ENCODE measurements at regions not wholly inside any gene's neighbourhood (a gene's known extent, or its start where the extent isn't known, plus 50 kb on each side); places are given as distances from the start of the nearest gene placed in this dataset.

GRCh38 chr12:91574975-91575374 is 392.4 kb upstream of the DCN start:
- H3K4me1 ChIP-seq (ENCODE audit: insufficient read depth, low read length, poor library complexity, severe bottlenecking): no peaks in the 10 kb centered on the region
- no peaks in the 10 kb centered on the region for H3K9me2 ChIP-seq (ENCODE audit: insufficient read depth, low read length)
- intact Hi-C loops (cut with micrococcal nuclease; ENCODE audit: unreplicated experiment): no loop called here
- ChIA-PET CTCF (ENCODE audit: unreplicated experiment) (no interaction called here), POLR2A (no interaction called here)
- no peaks in the 10 kb centered on the region for H3K79me2 ChIP-seq (ENCODE audit: insufficient read depth, low read depth, low read length)
- no peak overlapping the region for H3K4me2 ChIP-seq (ENCODE audit: low read length)
- TF ChIP-seq CTCF (conservative IDR thresholded peaks at IDR 0.05; ENCODE audit: low read length): no peak
- no peak for TF ChIP-seq EZH2phosphoT487 (IDR thresholded peaks at IDR 0.05; ENCODE audit: borderline replicate concordance, low read depth, low read length)
- H3K27ac ChIP-seq (ENCODE audit: low read depth, low read length, poor library complexity, severe bottlenecking): no peak overlapping the region
- no peaks in the 10 kb centered on the region for H3K9me3 ChIP-seq (ENCODE audit: low read length)
- H3K4me3 ChIP-seq (ENCODE audit: low read depth, low read length, poor library complexity, severe bottlenecking): no peak overlapping the region
- no peak overlapping the region for H2AFZ ChIP-seq (ENCODE audit: low read length)
- no peaks in the 10 kb centered on the region for H3K36me3 ChIP-seq (ENCODE audit: insufficient read depth, low read length)
- H4K20me1 ChIP-seq (ENCODE audit: insufficient read depth, low read length): no peaks in the 10 kb centered on the region
- BruUV-seq (replicated peaks): no TSS peak
- DNase-seq (ENCODE audit: low spot score): no peak

GRCh38 chr12:91574391-91574790 is 391.8 kb upstream of the DCN start:
- Histone ChIP-seq H3K36me3 (ENCODE audit: insufficient read depth, low read length) (no peaks in the 10 kb centered on the region), H2AFZ (ENCODE audit: low read length) (no peak overlapping the region), H3K4me1 (ENCODE audit: insufficient read depth, low read length, poor library complexity, severe bottlenecking) (no peaks in the 10 kb centered on the region), H4K20me1 (ENCODE audit: insufficient read depth, low read length) (no peaks in the 10 kb centered on the region), H3K4me2 (ENCODE audit: low read length) (no peak overlapping the region), H3K79me2 (ENCODE audit: insufficient read depth, low read depth, low read length) (no peaks in the 10 kb centered on the region), H3K9me3 (ENCODE audit: low read length) (no peaks in the 10 kb centered on the region), H3K9me2 (ENCODE audit: insufficient read depth, low read length) (no peaks in the 10 kb centered on the region), H3K27ac (ENCODE audit: low read depth, low read length, poor library complexity, severe bottlenecking) (no peak overlapping the region), H3K4me3 (ENCODE audit: low read depth, low read length, poor library complexity, severe bottlenecking) (no peak overlapping the region)
- CTCF ChIA-PET (ENCODE audit: unreplicated experiment): no interaction called here
- no peak for DNase-seq (ENCODE audit: low spot score)
- intact Hi-C loops (cut with micrococcal nuclease; ENCODE audit: unreplicated experiment): no loop called here
- POLR2A ChIA-PET: no interaction called here
- BruUV-seq (replicated peaks): no TSS peak
- no peak for TF ChIP-seq CTCF (conservative IDR thresholded peaks at IDR 0.05; ENCODE audit: low read length)

- no TSS peak for BruUV-seq (replicated peaks)
- H3K4me3 ChIP-seq (ENCODE audit: low read depth, low read length, poor library complexity, severe bottlenecking): no peak overlapping the region
- no peaks in the 10 kb centered on the region for H3K79me2 ChIP-seq (ENCODE audit: insufficient read depth, low read depth, low read length)
Observed at GRCh38 chr12:91572869-91573268, 390.3 kb upstream of the DCN start.

More at GRCh38 chr12:91572869-91573268, 390.3 kb upstream of the DCN start:
- DNase-seq (ENCODE audit: low spot score): no peak
- Histone ChIP-seq H3K27ac (ENCODE audit: low read depth, low read length, poor library complexity, severe bottlenecking) (no peak overlapping the region), H4K20me1 (ENCODE audit: insufficient read depth, low read length) (no peaks in the 10 kb centered on the region), H3K36me3 (ENCODE audit: insufficient read depth, low read length) (no peaks in the 10 kb centered on the region), H3K4me2 (ENCODE audit: low read length) (no peak overlapping the region), H3K9me3 (ENCODE audit: low read length) (no peaks in the 10 kb centered on the region), H3K4me1 (ENCODE audit: insufficient read depth, low read length, poor library complexity, severe bottlenecking) (no peaks in the 10 kb centered on the region), H3K9me2 (ENCODE audit: insufficient read depth, low read length) (no peaks in the 10 kb centered on the region), H2AFZ (ENCODE audit: low read length) (no peak overlapping the region)
- ChIA-PET POLR2A (interaction anchor here (0.6 to 0.7 kb wide), 2 partner anchors 71 to 1256 kb away, joined by 3 read pairs; no protein-coding TSS in a partner anchor), CTCF (ENCODE audit: unreplicated experiment) (no interaction called here)
- no peak for TF ChIP-seq EZH2phosphoT487 (IDR thresholded peaks at IDR 0.05; ENCODE audit: borderline replicate concordance, low read depth, low read length)
- TF ChIP-seq CTCF (conservative IDR thresholded peaks at IDR 0.05; ENCODE audit: low read length): no peak
- intact Hi-C loops (cut with micrococcal nuclease; ENCODE audit: unreplicated experiment): no loop called here
